Breast epithelium (tissue), 3 donors: ENCODE measurements at regions not wholly inside any gene's neighbourhood (a gene's known extent, or its start where the extent isn't known, plus 50 kb on each side); places are given as distances from the start of the nearest gene placed in this dataset.

ENCODE experiments used
- CTCF ChIP-seq, 3 donors: fragments of 450-650 bp; IDR thresholded peaks; one replicate each; pipeline ENCODE4 v1.5.1; 2016 to 2017; ENCODE audit warnings: antibody characterized with exemption in 3 of 3, mild to moderate bottlenecking in 3 of 3, moderate library complexity in 3 of 3
- POLR2A ChIP-seq: fragments of 450-650 bp; IDR thresholded peaks from one replicate; pipeline ENCODE4 v1.6.1; 2016; ENCODE audit warnings: antibody characterized with exemption, mild to moderate bottlenecking, moderate library complexity

GRCh38 chr4:187004628-187005027 is 281.0 kb upstream of the FAT1 start:
- TF ChIP-seq POLR2A (no peak), CTCF (IDR thresholded peaks at IDR 0.05) (no peak)
